DMS153 (cell line): ENCODE measurements at regions not wholly inside any gene's neighbourhood (a gene's known extent, or its start where the extent isn't known, plus 50 kb on each side); places are given as distances from the start of the nearest gene placed in this dataset.
A peak's percentile ranks its signal among the peaks of the same experiment; 100 is the strongest.
"Not testable (repeated sequence)": the region's sequence is repeated elsewhere in the genome, so short reads cannot be mapped to it uniquely, and the experiment has no call there.

ENCODE experiments used
- DNase-seq: peaks from one replicate; lab custom pipeline; 2025; lab: John Stamatoyannopoulos, UW

GRCh38 chr22:22946131-22946530, 58.5 kb downstream of the IGLL5 start:
- DNase-seq: no peak

GRCh38 chr22:22948651-22949571, 61.3 kb downstream of the IGLL5 start:
- no peak for DNase-seq

GRCh38 chr22:22949953-22950352, 62.3 kb downstream of the IGLL5 start:
- no peak for DNase-seq

- no peak for DNase-seq
These were observed 63.4 kb downstream of the IGLL5 start for GRCh38 chr22:22951035-22951434.

GRCh38 chr22:22952531-22953280, 65.1 kb downstream of the IGLL5 start:
- DNase-seq: no peak

- DNase-seq: no peak
These were observed 66.2 kb downstream of the IGLL5 start for GRCh38 chr22:22953791-22954190.

GRCh38 chr22:22954656-22955055, 67.0 kb downstream of the IGLL5 start:
- no peak for DNase-seq

GRCh38 chr22:22955276-22955798, 67.7 kb downstream of the IGLL5 start:
- DNase-seq: no peak

GRCh38 chr22:22955866-22956535, 68.4 kb downstream of the IGLL5 start:
- peak; percentile 5 for DNase-seq

- DNase-seq: no peak
These were observed 69.5 kb downstream of the IGLL5 start for GRCh38 chr22:22957090-22957489.

GRCh38 chr22:22958621-22959020, 71.0 kb downstream of the IGLL5 start:
- no peak for DNase-seq

GRCh38 chr22:22959147-22959827, 71.7 kb downstream of the IGLL5 start:
- peak; percentile 58 for DNase-seq

GRCh38 chr22:22960307-22960706, 72.7 kb downstream of the IGLL5 start:
- no peak for DNase-seq

- no peak for DNase-seq
These were observed 74.0 kb downstream of the IGLL5 start for GRCh38 chr22:22961574-22961973.

GRCh38 chr22:22968366-22968765, 80.8 kb downstream of the IGLL5 start:
- DNase-seq: no peak

- not testable (repeated sequence) for DNase-seq
These were observed 85.0 kb downstream of the IGLL5 start for GRCh38 chr22:22972605-22973004.

- no peak for DNase-seq
These were observed 85.7 kb downstream of the IGLL5 start for GRCh38 chr22:22973336-22973735.

GRCh38 chr22:22974156-22974555, 86.5 kb downstream of the IGLL5 start:
- DNase-seq: no peak

GRCh38 chr22:22974795-22975580, 87.4 kb downstream of the IGLL5 start:
- no peak for DNase-seq

GRCh38 chr22:22976033-22976922, 88.7 kb downstream of the IGLL5 start:
- no peak for DNase-seq
